GM12873 (cell line): ENCODE measurements at regions not wholly inside any gene's neighbourhood (a gene's known extent, or its start where the extent isn't known, plus 50 kb on each side); places are given as distances from the start of the nearest gene placed in this dataset.

ENCODE experiments used
- CTCF ChIP-seq: IDR thresholded peaks from 2 replicates; pipeline ENCODE4 v1.5.1; 2012; ENCODE audit warnings: low read depth, mild to moderate bottlenecking, moderate library complexity, low read length, control low read depth; ENCODE audit not compliant: insufficient read depth; ENCODE audit errors: missing control alignments

GRCh38 chr12:93092649-93092945, 163.5 kb upstream of the EEA1 start:
- TF ChIP-seq CTCF = no peak

GRCh38 chr12:93093243-93093642, 164.1 kb upstream of the EEA1 start:
- no peak for TF ChIP-seq CTCF

- TF ChIP-seq CTCF = no peak
Observed at GRCh38 chr12:93094988-93095737, 166.1 kb upstream of the EEA1 start.

GRCh38 chr12:93097417-93097816, 168.3 kb upstream of the EEA1 start:
- no peak for TF ChIP-seq CTCF

- peak; percentile 54 for TF ChIP-seq CTCF
Observed at GRCh38 chr12:93098077-93098476, 169.0 kb upstream of the EEA1 start.

- TF ChIP-seq CTCF = no peak
Observed at GRCh38 chr12:93099792-93100191, 170.7 kb upstream of the EEA1 start.

GRCh38 chr12:93100610-93101009, 171.5 kb upstream of the EEA1 start:
- TF ChIP-seq CTCF = no peak
